GM19324 (cell line): ENCODE measurements at regions not wholly inside any gene's neighbourhood (a gene's known extent, or its start where the extent isn't known, plus 50 kb on each side); places are given as distances from the start of the nearest gene placed in this dataset.

Experiments used
- ATAC-seq: cut with Tn5 transposase; IDR thresholded peaks from one replicate; pipeline ENCODE4 v1.9.1; 2021; ENCODE audit warnings: mild to moderate bottlenecking, moderate library complexity; ENCODE audit not compliant: unreplicated experiment, low FRiP score

GRCh38 chr2:59939236-59939635 lies 614.2 kb downstream of the BCL11A start:
- ATAC-seq: no peak

DNA sequence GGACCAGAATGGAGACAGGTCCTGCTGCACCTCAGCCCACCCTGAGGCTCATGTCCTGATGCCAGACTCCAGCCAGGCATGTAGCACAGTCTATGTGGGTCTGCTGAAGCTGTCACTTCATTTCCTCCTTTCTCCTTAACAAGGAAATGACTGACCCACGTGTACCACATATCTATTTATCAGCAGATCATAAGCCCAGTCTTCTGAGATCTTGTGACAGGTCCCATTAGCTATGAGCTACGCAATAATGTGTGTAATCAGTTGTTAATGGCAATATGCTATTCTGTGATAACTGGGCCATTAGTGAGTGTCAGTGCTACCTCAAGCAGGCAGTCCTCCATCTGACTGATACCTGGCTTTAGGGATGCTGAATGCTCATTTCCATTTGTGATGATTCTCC lies 615.3 kb downstream of the BCL11A start:
- ATAC-seq: no peak

DNA sequence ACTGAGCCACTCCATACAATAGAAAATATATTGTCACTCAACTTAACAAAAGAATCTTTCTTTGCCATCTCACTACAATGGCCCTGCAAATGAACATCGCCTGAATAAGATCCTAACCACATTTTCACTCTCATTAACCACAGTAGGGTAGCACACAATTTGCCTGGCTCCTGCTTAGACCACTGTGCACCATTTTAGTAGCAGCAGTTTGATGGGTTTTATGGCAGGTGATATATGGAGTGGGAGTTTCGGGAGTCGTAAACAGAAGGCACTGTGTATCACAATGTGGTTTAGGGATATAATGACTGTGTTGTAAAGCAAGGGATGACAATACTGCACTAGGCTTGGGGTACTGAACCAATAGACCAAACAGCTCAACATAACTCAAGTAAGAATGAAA lies 617.4 kb downstream of the BCL11A start:
- no peak for ATAC-seq

- no peak for ATAC-seq
These were observed 618.4 kb downstream of the BCL11A start for GRCh38 chr2:59935005-59935404.

GRCh38 chr2:59933948-59934347 lies 619.5 kb downstream of the BCL11A start:
- ATAC-seq: no peak

GRCh38 chr2:59932341-59932740 lies 621.1 kb downstream of the BCL11A start:
- ATAC-seq: no peak

- no peak for ATAC-seq
These were observed 623.0 kb downstream of the BCL11A start for GRCh38 chr2:59930430-59930829.

- no peak for ATAC-seq
These were observed 626.7 kb downstream of the BCL11A start for GRCh38 chr2:59926731-59927130.

- ATAC-seq: no peak
These were observed 628.1 kb downstream of the BCL11A start for GRCh38 chr2:59925321-59925720.

- ATAC-seq: no peak
These were observed 629.1 kb downstream of the BCL11A start for GRCh38 chr2:59924346-59924745.

GRCh38 chr2:59922450-59922849 lies 631.0 kb downstream of the BCL11A start:
- no peak for ATAC-seq

DNA sequence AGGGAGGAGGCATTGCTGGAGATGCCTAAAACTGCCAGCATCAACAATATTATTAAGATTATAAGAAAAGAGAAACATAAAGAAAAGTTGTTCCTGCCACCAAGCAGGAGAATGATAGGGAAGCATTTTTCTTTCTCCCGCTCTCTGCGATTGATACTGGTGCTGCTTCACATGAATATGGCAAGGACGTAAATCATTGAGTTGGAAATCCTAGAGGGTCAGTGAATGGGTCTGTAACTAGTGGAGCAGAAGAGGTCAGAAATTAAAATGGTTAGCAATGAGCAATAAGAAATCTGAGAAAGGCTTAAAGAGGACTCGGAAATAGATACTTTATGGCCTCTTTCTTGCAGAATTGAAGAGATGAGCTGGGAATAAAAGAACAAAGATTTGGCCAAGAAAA lies 631.7 kb downstream of the BCL11A start:
- no peak for ATAC-seq

- no peak for ATAC-seq
These were observed 632.5 kb downstream of the BCL11A start for GRCh38 chr2:59920961-59921360.

GRCh38 chr2:59920307-59920706 lies 633.1 kb downstream of the BCL11A start:
- no peak for ATAC-seq

GRCh38 chr2:59919579-59919978 lies 633.9 kb downstream of the BCL11A start:
- no peak for ATAC-seq

DNA sequence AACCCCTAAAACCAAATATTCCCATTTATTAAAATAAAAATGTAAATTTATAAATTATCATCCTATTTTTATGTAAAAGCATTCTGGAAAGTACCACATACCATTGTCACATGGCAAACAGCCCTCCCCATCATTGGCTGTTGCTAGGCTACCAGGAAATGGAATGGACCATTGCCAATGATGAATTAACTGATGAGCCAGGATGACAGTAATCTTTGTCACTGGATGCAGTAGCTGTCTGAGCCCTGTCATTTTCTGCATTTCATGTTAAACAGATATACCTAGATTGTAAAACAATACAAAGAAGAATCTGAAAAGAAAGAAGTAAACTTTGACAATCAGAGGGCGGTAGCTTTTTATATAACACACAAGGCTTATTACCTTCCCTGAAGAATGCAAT lies 641.4 kb downstream of the BCL11A start:
- ATAC-seq: no peak

DNA sequence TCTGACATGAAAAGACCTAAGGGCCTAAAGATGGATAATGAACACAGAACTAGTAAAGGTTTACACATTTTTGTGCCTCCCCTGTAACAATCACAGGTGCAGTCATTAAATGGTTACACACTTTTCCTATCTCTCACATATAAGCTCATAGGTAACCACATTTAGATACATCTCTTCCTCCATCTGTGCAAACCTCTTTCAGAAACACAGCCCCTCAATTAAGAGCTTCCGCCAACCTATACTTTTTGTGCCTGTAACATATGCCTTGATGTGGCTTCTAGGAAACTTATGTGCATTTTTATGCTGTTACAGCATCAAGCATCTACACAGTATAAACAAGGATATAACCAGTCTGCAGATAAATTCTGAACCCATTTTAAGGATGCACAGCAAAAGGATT lies 643.3 kb downstream of the BCL11A start:
- no peak for ATAC-seq

- ATAC-seq: no peak
These were observed 644.3 kb downstream of the BCL11A start for GRCh38 chr2:59909147-59909546.

- no peak for ATAC-seq
These were observed 647.7 kb downstream of the BCL11A start for GRCh38 chr2:59905731-59906130.

DNA sequence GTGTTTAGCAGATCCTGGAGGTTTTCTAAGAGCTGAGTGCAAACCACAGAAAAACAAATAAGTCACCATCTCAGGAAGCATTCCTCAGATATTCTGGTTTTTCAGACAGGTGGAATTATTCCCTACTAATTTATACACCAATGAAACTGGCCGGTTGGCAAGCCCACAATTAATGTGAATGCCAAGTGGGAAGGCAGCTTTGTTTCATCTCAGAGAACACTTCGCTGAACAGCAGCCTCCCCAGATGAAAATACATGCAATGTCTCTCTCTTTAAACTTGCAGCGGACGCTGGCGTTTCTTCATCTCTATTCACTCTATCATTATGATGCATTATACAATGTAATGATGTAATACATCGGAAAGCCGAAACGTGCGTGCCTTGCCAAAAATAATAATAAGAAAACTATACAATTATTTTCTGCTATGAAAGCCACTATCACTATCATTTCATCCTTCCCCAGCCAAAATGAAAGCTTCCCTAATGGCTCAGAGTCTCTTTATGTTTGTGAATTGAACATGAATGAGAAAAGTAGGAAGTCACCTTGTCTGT lies 649.4 kb downstream of the BCL11A start:
- ATAC-seq: no peak

- no peak for ATAC-seq
These were observed 652.6 kb downstream of the BCL11A start for GRCh38 chr2:59900728-59901452.

GRCh38 chr2:59899692-59900091 lies 653.8 kb downstream of the BCL11A start:
- ATAC-seq: no peak
